Neural cell (in vitro differentiated cells): ENCODE measurements at regions not wholly inside any gene's neighbourhood (a gene's known extent, or its start where the extent isn't known, plus 50 kb on each side); places are given as distances from the start of the nearest gene placed in this dataset.

Source experiments
- H2AFZ ChIP-seq: fragments of 200-600, 300-800 bp; sonication (generic), shearing (Covaris generic); 2 replicates; pipeline ENCODE4 v1.6.0; 2014; ENCODE audit warnings: low read depth, mild to moderate bottlenecking, antibody characterized with exemption, low read length, moderate library complexity
- H3F3A ChIP-seq: fragments of 200-600 bp; shearing (Covaris generic); 2 replicates; pipeline ENCODE4 v1.6.1; 2016; ENCODE audit warnings: mild to moderate bottlenecking, moderate library complexity, mixed read lengths, antibody characterized with exemption, low read length; ENCODE audit not compliant: insufficient read depth, poor library complexity, severe bottlenecking
- H3K27ac ChIP-seq: fragments of 200-600, 300-800 bp; sonication (generic), shearing (Covaris generic); 2 replicates; pipeline ENCODE4 v1.5.1; 2014; ENCODE audit warnings: mild to moderate bottlenecking, low read length, moderate library complexity
- H3K27me3 ChIP-seq: fragments of 300-800, 200-600 bp; sonication (generic), shearing (Covaris generic); 2 replicates; pipeline ENCODE4 v1.6.0; 2014; ENCODE audit warnings: mild to moderate bottlenecking, low read depth, low read length, moderate library complexity; ENCODE audit not compliant: insufficient read depth
- H3K36me3 ChIP-seq: fragments of 300-800, 200-600 bp; sonication (generic), shearing (Covaris generic); 2 replicates; pipeline ENCODE4 v1.5.1; 2014; ENCODE audit warnings: mild to moderate bottlenecking, antibody characterized with exemption, low read length, moderate library complexity; ENCODE audit not compliant: insufficient read depth
- H3K4me2 ChIP-seq: fragments of 300-800, 200-600 bp; sonication (generic), shearing (Covaris generic); 2 replicates; pipeline ENCODE4 v1.6.0; 2014; ENCODE audit warnings: mild to moderate bottlenecking, low read length
- H3K4me3 ChIP-seq: fragments of 300-800, 200-600 bp; sonication (generic), shearing (Covaris generic); 2 replicates; pipeline ENCODE4 v1.5.1; 2014; ENCODE audit warnings: mild to moderate bottlenecking, low read length, moderate library complexity
- H3K79me2 ChIP-seq: fragments of 200-600 bp; shearing (Covaris generic); replicated peaks from 2 replicates; pipeline ENCODE4 v1.6.0; 2014; ENCODE audit warnings: mild to moderate bottlenecking, low read length, moderate library complexity; ENCODE audit not compliant: insufficient read depth
- H3K9ac ChIP-seq: fragments of 300-800, 200-600 bp; sonication (generic), shearing (Covaris generic); 2 replicates; pipeline ENCODE4 v1.6.1; 2016; ENCODE audit warnings: mild to moderate bottlenecking, low read length, mixed read lengths
- H3K9me2 ChIP-seq: fragments of 200-600 bp; shearing (Covaris generic); 2 replicates; pipeline ENCODE4 v1.6.1; 2016; ENCODE audit warnings: mild to moderate bottlenecking, low read length, mixed read lengths; ENCODE audit not compliant: insufficient read depth
- H3K9me3 ChIP-seq: fragments of 200-600, 300-800 bp; sonication (generic), shearing (Covaris generic); 2 replicates; pipeline ENCODE4 v1.6.1; 2016; ENCODE audit warnings: mild to moderate bottlenecking, mixed run types, low read length, moderate library complexity, mixed read lengths
- H4K20me1 ChIP-seq: fragments of 200-600 bp; shearing (Covaris generic); 2 replicates; pipeline ENCODE4 v1.6.1; 2016; ENCODE audit warnings: mild to moderate bottlenecking, mixed run types; ENCODE audit not compliant: insufficient read depth
- EP300 ChIP-seq: fragments of 450-650 bp; conservative IDR thresholded peaks from 2 replicates; pipeline ENCODE4 v1.6.1; 2014; ENCODE audit warnings: antibody characterized with exemption, mild to moderate bottlenecking, moderate library complexity; ENCODE audit not compliant: poor library complexity, severe bottlenecking
- EZH2 ChIP-seq: fragments of 200-600, 300-800 bp; shearing (Covaris generic), sonication (generic); IDR thresholded peaks from 2 replicates; pipeline ENCODE4 v1.6.1; 2014; ENCODE audit warnings: antibody characterized with exemption, low read length, borderline replicate concordance, mild to moderate bottlenecking; ENCODE audit not compliant: insufficient read depth, poor library complexity, severe bottlenecking
- MXI1 ChIP-seq: fragments of 450-650 bp; conservative IDR thresholded peaks from 2 replicates; pipeline ENCODE4 v1.6.1; 2014; ENCODE audit warnings: antibody characterized with exemption, mild to moderate bottlenecking; ENCODE audit not compliant: poor library complexity, severe bottlenecking
- POLR2AphosphoS5 ChIP-seq: IDR thresholded peaks from 2 replicates; pipeline ENCODE4 v1.6.1; 2012
- RAD21 ChIP-seq: fragments of 450-650 bp; conservative IDR thresholded peaks from 2 replicates; pipeline ENCODE4 v1.6.1; 2014; ENCODE audit warnings: antibody characterized with exemption, mild to moderate bottlenecking, moderate library complexity
- SMC3 ChIP-seq: fragments of 450-650 bp; conservative IDR thresholded peaks from 2 replicates; pipeline ENCODE4 v1.6.1; 2014; ENCODE audit warnings: antibody characterized with exemption, mild to moderate bottlenecking, moderate library complexity; ENCODE audit not compliant: poor library complexity
- TAF1 ChIP-seq: IDR thresholded peaks from 2 replicates; pipeline ENCODE4 v1.6.1; 2012; ENCODE audit warnings: low read depth
- TF ChIP-seq, protein P1 (sequence below): IDR thresholded peaks from 2 replicates; pipeline ENCODE4 v1.6.1; 2012; ENCODE audit warnings: borderline replicate concordance
- TF ChIP-seq, protein P2 (sequence below): fragments of 450-650 bp; IDR thresholded peaks from 2 replicates; pipeline ENCODE4 v1.5.1; 2014; ENCODE audit warnings: antibody characterized with exemption, mild to moderate bottlenecking, moderate library complexity; ENCODE audit not compliant: poor library complexity, severe bottlenecking

DNA sequence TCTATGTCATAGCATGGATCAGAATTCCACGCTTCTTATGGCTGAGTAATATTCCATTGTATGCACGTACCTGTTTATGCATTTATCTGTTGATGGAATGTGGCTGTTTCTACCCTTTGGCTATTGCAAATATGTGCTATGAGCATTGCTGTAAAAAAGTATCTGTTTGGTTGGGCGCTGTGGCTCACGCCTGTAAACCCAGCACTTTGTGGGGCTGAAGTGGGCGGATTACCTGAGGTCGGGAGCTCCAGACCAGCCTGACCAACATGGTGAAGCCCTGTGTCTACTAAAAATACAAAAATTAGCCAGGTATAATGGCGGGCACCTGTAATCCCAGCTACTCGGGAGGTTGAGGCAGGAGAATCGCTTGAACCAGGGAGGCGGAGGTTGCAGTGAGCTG lies 182.4 kb downstream of the BCAS1 start:
- no peaks in the 10 kb centered on the region for H3K79me2 ChIP-seq
- no peak overlapping the region for H3K4me2 ChIP-seq
- no peaks in the 10 kb centered on the region for H3F3A ChIP-seq
- H3K27me3 ChIP-seq = no peaks in the 10 kb centered on the region
- TF ChIP-seq, protein P1, sequence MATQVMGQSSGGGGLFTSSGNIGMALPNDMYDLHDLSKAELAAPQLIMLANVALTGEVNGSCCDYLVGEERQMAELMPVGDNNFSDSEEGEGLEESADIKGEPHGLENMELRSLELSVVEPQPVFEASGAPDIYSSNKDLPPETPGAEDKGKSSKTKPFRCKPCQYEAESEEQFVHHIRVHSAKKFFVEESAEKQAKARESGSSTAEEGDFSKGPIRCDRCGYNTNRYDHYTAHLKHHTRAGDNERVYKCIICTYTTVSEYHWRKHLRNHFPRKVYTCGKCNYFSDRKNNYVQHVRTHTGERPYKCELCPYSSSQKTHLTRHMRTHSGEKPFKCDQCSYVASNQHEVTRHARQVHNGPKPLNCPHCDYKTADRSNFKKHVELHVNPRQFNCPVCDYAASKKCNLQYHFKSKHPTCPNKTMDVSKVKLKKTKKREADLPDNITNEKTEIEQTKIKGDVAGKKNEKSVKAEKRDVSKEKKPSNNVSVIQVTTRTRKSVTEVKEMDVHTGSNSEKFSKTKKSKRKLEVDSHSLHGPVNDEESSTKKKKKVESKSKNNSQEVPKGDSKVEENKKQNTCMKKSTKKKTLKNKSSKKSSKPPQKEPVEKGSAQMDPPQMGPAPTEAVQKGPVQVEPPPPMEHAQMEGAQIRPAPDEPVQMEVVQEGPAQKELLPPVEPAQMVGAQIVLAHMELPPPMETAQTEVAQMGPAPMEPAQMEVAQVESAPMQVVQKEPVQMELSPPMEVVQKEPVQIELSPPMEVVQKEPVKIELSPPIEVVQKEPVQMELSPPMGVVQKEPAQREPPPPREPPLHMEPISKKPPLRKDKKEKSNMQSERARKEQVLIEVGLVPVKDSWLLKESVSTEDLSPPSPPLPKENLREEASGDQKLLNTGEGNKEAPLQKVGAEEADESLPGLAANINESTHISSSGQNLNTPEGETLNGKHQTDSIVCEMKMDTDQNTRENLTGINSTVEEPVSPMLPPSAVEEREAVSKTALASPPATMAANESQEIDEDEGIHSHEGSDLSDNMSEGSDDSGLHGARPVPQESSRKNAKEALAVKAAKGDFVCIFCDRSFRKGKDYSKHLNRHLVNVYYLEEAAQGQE = no peak
- TF ChIP-seq EP300 (no peak), POLR2AphosphoS5 (no peak), SMC3 (no peak), RAD21 (no peak), EZH2 (no peak), TAF1 (no peak), MXI1 (no peak)
- TF ChIP-seq, protein P2, sequence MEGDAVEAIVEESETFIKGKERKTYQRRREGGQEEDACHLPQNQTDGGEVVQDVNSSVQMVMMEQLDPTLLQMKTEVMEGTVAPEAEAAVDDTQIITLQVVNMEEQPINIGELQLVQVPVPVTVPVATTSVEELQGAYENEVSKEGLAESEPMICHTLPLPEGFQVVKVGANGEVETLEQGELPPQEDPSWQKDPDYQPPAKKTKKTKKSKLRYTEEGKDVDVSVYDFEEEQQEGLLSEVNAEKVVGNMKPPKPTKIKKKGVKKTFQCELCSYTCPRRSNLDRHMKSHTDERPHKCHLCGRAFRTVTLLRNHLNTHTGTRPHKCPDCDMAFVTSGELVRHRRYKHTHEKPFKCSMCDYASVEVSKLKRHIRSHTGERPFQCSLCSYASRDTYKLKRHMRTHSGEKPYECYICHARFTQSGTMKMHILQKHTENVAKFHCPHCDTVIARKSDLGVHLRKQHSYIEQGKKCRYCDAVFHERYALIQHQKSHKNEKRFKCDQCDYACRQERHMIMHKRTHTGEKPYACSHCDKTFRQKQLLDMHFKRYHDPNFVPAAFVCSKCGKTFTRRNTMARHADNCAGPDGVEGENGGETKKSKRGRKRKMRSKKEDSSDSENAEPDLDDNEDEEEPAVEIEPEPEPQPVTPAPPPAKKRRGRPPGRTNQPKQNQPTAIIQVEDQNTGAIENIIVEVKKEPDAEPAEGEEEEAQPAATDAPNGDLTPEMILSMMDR = no peak
- no peak overlapping the region for H3K27ac ChIP-seq
- H3K36me3 ChIP-seq = no peaks in the 10 kb centered on the region
- no peaks in the 10 kb centered on the region for H3K9me2 ChIP-seq
- no peaks in the 10 kb centered on the region for H3K9me3 ChIP-seq
- H2AFZ ChIP-seq = no peak overlapping the region
- no peaks in the 10 kb centered on the region for H4K20me1 ChIP-seq
- no peak overlapping the region for H3K4me3 ChIP-seq
- no peak overlapping the region for H3K9ac ChIP-seq

DNA sequence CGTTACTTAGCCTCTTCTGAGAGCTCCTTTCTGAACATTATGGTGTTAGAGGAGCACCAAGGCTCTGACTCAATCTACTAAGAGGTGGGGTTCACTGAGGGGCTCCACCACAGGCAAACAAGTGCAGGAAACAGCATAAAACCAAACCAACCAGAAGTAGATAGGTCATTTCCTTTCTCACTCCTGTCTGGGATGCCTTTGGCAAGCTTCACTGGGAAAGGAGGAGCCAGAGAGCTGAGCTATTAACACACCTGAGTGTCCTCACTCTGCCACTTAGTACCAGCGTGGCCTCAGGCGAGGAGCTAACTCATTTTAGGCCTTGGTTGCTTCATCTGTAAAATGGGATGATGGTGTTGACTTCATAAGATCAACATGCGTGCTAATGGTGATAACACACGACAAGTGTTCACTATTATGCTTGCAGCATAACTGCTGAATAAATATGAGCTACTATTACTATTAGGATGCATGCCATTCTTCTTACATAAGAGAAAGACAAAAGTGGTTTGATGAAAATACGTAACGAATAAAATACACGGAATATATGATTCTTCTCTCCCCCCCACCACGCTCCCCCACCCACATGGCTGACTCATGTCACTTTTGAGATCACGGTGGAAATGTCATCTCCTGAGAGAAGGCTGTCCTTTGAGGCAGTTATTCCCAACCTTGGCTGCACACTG lies 185.4 kb downstream of the BCAS1 start:
- Histone ChIP-seq H3K4me3 (no peak overlapping the region), H3K9me3 (no peaks in the 10 kb centered on the region), H3K36me3 (no peaks in the 10 kb centered on the region), H3K27me3 (no peaks in the 10 kb centered on the region), H2AFZ (no peak overlapping the region), H3F3A (no peaks in the 10 kb centered on the region), H4K20me1 (no peaks in the 10 kb centered on the region), H3K9me2 (no peaks in the 10 kb centered on the region), H3K9ac (no peak overlapping the region), H3K4me2 (no peak overlapping the region), H3K27ac (no peak overlapping the region), H3K79me2 (no peaks in the 10 kb centered on the region)
- no peak for TF ChIP-seq RAD21
- no peak for TF ChIP-seq POLR2AphosphoS5
- no peak for TF ChIP-seq EZH2
- TF ChIP-seq MXI1 = no peak
- TF ChIP-seq TAF1 = no peak
- TF ChIP-seq, protein P1 = no peak
- no peak for TF ChIP-seq SMC3
- TF ChIP-seq, protein P2 = no peak
- TF ChIP-seq EP300 = no peak
